ENCODE measurements at regions not wholly inside any gene's neighbourhood (a gene's known extent, or its start where the extent isn't known, plus 50 kb on each side); places are given as distances from the start of the nearest gene placed in this dataset.

DNA sequence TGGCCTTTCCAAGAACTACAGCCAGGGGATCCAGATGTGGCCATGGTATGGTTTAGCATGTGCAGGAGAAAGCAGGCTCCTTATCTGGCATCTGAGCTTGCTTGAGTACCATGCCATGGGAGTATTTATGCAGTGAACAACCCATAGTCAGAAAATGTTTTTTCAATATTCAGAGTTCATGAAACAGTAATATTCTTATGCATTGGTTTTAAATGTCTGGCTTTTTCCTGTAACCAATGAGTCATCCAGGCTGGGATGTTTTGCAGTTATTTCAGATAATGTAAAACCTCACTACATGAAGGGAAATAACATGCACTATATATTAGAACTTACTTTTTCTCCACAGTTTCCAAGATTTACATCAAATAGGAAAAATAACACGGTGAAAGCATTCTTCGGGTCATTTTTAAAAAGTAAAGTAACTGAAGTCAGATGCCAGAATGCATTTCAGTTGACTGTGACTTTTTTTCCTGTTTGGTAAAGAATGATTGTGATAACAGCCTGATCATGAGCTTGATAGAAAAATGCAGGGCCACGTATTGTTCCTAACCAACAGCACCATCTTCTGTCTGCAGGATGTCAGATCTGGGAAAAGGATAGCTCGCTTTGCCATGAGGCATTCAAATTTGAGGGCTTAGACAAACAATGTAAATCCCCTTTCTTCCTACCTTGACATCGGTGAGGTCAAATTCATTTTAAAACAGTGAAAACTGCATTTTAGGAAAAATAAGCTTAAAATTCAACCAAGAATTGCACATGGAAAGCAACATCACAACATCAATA, 152.8 kb downstream of the DSC3 start:
- H3K9me3 Mint-ChIP-seq: peaks cover 19% of the 10 kb centered on the region
- H3K27ac Mint-ChIP-seq: no peak overlapping the region
- no peaks in the 10 kb centered on the region for H3K4me1 Mint-ChIP-seq (ENCODE audit: low read depth)

DNA sequence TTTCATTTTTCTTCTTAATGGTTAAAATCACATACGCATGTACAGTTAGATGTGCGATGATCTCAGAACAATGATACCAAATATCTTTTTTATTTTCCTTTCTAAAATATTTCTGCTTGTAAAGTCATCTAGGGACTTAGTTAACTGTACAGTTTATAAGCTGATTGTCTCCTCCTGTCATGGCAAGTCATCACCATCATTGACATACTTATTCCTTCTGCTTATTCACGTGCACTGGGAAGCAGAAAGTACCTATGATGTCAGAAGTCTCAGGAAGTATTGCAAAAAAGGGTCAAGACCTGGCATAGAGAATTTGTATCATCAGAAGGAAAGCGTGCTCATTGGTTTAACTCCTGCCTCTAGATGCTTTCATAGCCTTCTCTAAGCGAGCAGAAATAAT, 154.2 kb downstream of the DSC3 start:
- TF ChIP-seq, protein P1, sequence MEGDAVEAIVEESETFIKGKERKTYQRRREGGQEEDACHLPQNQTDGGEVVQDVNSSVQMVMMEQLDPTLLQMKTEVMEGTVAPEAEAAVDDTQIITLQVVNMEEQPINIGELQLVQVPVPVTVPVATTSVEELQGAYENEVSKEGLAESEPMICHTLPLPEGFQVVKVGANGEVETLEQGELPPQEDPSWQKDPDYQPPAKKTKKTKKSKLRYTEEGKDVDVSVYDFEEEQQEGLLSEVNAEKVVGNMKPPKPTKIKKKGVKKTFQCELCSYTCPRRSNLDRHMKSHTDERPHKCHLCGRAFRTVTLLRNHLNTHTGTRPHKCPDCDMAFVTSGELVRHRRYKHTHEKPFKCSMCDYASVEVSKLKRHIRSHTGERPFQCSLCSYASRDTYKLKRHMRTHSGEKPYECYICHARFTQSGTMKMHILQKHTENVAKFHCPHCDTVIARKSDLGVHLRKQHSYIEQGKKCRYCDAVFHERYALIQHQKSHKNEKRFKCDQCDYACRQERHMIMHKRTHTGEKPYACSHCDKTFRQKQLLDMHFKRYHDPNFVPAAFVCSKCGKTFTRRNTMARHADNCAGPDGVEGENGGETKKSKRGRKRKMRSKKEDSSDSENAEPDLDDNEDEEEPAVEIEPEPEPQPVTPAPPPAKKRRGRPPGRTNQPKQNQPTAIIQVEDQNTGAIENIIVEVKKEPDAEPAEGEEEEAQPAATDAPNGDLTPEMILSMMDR (IDR thresholded peaks at IDR 0.05): no peak
- Mint-ChIP-seq H3K36me3 (ENCODE audit: low read depth) (no peaks in the 10 kb centered on the region), H3K9me3 (peaks cover 19% of the 10 kb centered on the region), H3K4me3 (no peak overlapping the region), H3K27ac (no peak overlapping the region), H3K27me3 (ENCODE audit: insufficient read depth) (no peaks in the 10 kb centered on the region; the same call in 1 of the 2 replicates), H3K4me1 (ENCODE audit: low read depth) (no peaks in the 10 kb centered on the region)
- no peak for DNase-seq

More for the DNA sequence above, 152.8 kb downstream of the DSC3 start:
- Mint-ChIP-seq H3K4me3 (no peak overlapping the region), H3K27me3 (ENCODE audit: insufficient read depth) (no peaks in the 10 kb centered on the region; the same call in 1 of the 2 replicates), H3K36me3 (ENCODE audit: low read depth) (no peaks in the 10 kb centered on the region)
- TF ChIP-seq, protein P1 (IDR thresholded peaks at IDR 0.05): no peak
- DNase-seq: no peak

DNA sequence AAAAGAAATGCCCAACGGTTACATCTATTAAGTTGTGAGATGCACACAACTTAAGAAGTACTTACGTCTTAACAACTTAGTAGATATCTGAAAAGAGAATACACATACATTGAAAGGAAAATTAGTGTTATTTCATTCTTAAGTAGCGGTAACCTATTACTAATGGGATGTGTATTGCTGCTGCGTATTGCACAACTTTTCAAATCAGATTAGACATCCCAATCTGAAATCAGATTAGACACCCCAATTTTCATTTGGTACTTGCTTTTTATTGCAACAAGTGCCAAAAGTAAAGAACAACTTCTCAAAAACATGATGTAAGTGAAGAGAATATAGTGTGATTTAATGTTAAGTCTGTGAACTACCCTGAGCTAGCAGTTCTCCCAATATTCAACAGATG, 155.5 kb downstream of the DSC3 start:
- Mint-ChIP-seq H3K36me3 (ENCODE audit: low read depth) (no peaks in the 10 kb centered on the region), H3K4me1 (ENCODE audit: low read depth) (no peaks in the 10 kb centered on the region), H3K27ac (no peak overlapping the region), H3K27me3 (ENCODE audit: insufficient read depth) (no peaks in the 10 kb centered on the region), H3K4me3 (no peak overlapping the region), H3K9me3 (peaks cover 23% of the 10 kb centered on the region)
- no peak for DNase-seq
- TF ChIP-seq, protein P1 (IDR thresholded peaks at IDR 0.05): no peak

DNA sequence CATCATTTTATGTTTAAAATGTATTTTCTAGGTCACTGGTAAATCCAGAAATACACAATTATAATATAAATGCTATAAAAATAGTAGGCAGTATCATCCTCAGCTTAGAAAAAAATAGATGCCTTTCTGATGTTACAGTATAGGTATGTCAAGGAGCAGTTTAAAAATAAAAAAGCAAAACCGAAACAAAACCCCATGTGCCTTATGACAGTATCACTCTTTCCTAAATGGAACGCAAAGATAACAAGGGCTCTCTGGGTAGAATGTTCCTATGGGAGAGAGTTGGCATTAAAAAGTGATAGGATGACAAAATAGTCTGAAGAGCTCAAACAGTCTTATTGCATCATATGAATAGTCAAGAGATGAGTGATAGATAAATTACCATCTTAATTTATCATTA, 172.1 kb downstream of the DSC3 start:
- Mint-ChIP-seq H3K9me3 (peaks cover 15% of the 10 kb centered on the region), H3K4me3 (no peak overlapping the region), H3K4me1 (ENCODE audit: low read depth) (no peaks in the 10 kb centered on the region), H3K27ac (no peak overlapping the region), H3K27me3 (ENCODE audit: insufficient read depth) (no peaks in the 10 kb centered on the region; the same call in 1 of the 2 replicates), H3K36me3 (ENCODE audit: low read depth) (no peaks in the 10 kb centered on the region)
- TF ChIP-seq, protein P1 (IDR thresholded peaks at IDR 0.05): no peak
- no peak for DNase-seq

DNA sequence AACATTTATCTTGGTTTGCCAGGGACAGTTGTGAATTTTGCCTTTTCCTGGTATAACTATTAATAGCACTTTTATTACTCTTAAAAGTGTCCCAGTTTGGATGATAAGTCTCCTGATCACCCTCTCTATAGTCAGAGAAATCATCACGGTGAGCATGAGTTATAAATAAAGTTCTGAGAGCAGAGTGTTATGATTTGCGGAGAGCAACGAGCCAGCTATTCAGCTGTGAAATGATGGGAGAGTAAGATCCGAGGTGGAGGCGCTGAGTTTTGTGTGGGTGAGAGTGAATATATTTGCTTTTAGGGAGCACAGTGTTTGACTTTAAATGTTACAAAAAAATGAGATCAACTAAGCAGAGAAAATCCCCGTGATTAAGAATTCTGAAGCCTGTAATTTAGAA, 179.6 kb downstream of the DSC3 start:
- TF ChIP-seq, protein P1 (IDR thresholded peaks at IDR 0.05): no peak
- no peak overlapping the region for H3K4me3 Mint-ChIP-seq
- H3K36me3 Mint-ChIP-seq (ENCODE audit: low read depth): no peaks in the 10 kb centered on the region
- no peaks in the 10 kb centered on the region; the same call in 1 of the 2 replicates for H3K27me3 Mint-ChIP-seq (ENCODE audit: insufficient read depth)
- DNase-seq: no peak
- H3K27ac Mint-ChIP-seq: no peak overlapping the region
- no peaks in the 10 kb centered on the region for H3K4me1 Mint-ChIP-seq (ENCODE audit: low read depth)
- peaks cover 36% of the 10 kb centered on the region for H3K9me3 Mint-ChIP-seq

Measured in HFFc6 (cell line).